Colonic mucosa (tissue), 4 donors: ENCODE measurements at regions not wholly inside any gene's neighbourhood (a gene's known extent, or its start where the extent isn't known, plus 50 kb on each side); places are given as distances from the start of the nearest gene placed in this dataset.

Experiments used
- DNase-seq: peaks from one replicate; pipeline ENCODE4 v3.0.0-alpha.2; 2020
- H3K27ac ChIP-seq: fragments of 200-600 bp; one replicate; pipeline ENCODE4 v1.8.0; 2021
- H3K27me3 ChIP-seq: fragments of 200-600 bp; one replicate; pipeline ENCODE4 v1.8.0; 2021
- H3K36me3 ChIP-seq: fragments of 200-600 bp; one replicate; pipeline ENCODE4 v1.8.0; 2021
- H3K4me1 ChIP-seq: fragments of 200-600 bp; one replicate; pipeline ENCODE4 v1.8.0; 2021; ENCODE audit warnings: mild to moderate bottlenecking
- H3K4me3 ChIP-seq: fragments of 200-600 bp; one replicate; pipeline ENCODE4 v1.8.0; 2021
- H3K9ac ChIP-seq, 2 donors: one replicate each; pipeline ENCODE4 v1.7.0; 2013; ENCODE audit warnings: control low read depth in 2 of 2, low read depth in 2 of 2, low read length in 2 of 2
- H3K9me3 ChIP-seq: fragments of 200-600 bp; one replicate; pipeline ENCODE4 v1.8.0; 2021
- intact Hi-C: fragments of 100-400 bp; cut with DNase I; formaldehyde crosslinking; loops from one replicate; pipeline ENCODE4 v1.14.1; 2022
- TF ChIP-seq, protein P1 (sequence below): fragments of 200-600 bp; IDR thresholded peaks from one replicate; pipeline ENCODE4 v1.8.0; 2022; ENCODE audit warnings: antibody characterized with exemption, mild to moderate bottlenecking
- donor health status: healthy.
- donor health status: DM: no; HTN: no; CAD: no.
- donor health status: DM: no; HTN: no; CAD: no.

DNA sequence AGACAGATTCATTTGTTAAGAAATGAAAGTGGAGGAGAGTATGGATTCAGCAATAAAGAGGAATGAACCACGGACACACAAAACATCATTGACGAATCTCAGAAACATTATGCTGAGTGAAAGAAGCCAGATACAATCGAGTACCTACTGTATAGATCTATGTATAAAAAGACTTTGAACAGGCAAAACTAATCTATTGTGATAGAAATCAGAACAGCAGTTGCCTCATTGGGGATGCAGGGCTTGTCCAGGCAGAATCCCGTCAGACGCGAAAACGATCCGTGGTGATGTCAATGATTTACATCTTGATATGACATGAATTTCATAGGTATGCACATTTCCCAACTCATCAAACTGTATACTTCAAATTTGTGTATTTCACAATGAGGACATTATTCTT lies 265.2 kb downstream of the CBLN4 start:
- H3K4me1 ChIP-seq = no peaks in the 10 kb centered on the region
- no peak overlapping the region for H3K27ac ChIP-seq
- intact Hi-C loops = no loop called here
- DNase-seq = no peak
- H3K9me3 ChIP-seq = no peaks in the 10 kb centered on the region
- TF ChIP-seq, protein P1, sequence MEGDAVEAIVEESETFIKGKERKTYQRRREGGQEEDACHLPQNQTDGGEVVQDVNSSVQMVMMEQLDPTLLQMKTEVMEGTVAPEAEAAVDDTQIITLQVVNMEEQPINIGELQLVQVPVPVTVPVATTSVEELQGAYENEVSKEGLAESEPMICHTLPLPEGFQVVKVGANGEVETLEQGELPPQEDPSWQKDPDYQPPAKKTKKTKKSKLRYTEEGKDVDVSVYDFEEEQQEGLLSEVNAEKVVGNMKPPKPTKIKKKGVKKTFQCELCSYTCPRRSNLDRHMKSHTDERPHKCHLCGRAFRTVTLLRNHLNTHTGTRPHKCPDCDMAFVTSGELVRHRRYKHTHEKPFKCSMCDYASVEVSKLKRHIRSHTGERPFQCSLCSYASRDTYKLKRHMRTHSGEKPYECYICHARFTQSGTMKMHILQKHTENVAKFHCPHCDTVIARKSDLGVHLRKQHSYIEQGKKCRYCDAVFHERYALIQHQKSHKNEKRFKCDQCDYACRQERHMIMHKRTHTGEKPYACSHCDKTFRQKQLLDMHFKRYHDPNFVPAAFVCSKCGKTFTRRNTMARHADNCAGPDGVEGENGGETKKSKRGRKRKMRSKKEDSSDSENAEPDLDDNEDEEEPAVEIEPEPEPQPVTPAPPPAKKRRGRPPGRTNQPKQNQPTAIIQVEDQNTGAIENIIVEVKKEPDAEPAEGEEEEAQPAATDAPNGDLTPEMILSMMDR = no peak
- H3K9ac ChIP-seq = no peak overlapping the region
- no peaks in the 10 kb centered on the region for H3K27me3 ChIP-seq
- H3K36me3 ChIP-seq = no peaks in the 10 kb centered on the region
- no peak overlapping the region for H3K4me3 ChIP-seq

DNA sequence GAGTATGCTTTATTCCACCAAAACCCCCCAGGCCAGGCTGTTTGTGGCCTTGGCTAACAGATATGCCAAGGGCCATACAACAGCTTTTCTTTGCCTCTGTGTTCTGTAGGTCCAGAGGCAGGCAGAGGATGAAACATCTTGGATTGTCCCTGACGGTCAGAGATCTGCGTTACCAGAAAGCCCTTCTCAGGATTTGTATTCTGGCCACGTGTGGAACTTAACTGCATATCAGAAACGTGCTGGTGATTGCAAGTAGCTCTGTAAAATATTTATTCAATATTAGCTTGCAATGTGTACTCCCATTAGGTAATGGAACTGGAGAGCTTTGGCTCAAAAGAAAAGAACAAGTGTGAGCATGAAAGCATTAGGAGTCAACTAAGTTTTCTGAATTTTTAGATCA lies 275.0 kb downstream of the CBLN4 start:
- no peak for DNase-seq
- Histone ChIP-seq H3K9me3 (no peaks in the 10 kb centered on the region), H3K27ac (no peak overlapping the region), H3K27me3 (no peaks in the 10 kb centered on the region), H3K4me1 (no peaks in the 10 kb centered on the region), H3K36me3 (no peaks in the 10 kb centered on the region), H3K9ac (no peak overlapping the region), H3K4me3 (no peak overlapping the region)
- intact Hi-C loops = no loop called here
- TF ChIP-seq, protein P1 = no peak

DNA sequence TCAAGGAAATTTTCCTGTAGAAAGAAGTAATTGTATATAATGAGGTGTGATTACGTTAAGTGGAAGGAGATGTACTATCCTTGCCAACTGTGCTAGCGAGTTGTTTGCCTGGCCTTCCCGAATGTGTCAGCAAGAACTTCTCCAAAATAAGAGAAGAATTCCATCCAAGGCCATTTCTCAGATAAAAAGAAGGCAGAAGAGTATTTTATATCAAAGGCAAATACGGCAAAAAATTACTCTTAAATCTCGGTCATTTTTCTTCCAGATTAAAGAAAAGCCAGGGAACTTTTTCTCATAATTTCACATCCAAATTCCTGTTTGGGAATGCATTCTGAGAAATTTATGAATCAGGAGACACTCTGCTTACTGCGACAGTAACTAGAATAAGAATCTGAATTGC lies 290.6 kb downstream of the CBLN4 start:
- Histone ChIP-seq H3K4me1 (no peaks in the 10 kb centered on the region), H3K36me3 (no peaks in the 10 kb centered on the region), H3K27ac (no peak overlapping the region), H3K27me3 (no peaks in the 10 kb centered on the region), H3K4me3 (no peak overlapping the region), H3K9me3 (no peaks in the 10 kb centered on the region), H3K9ac (no peak overlapping the region)
- TF ChIP-seq, protein P1 = no peak
- no peak for DNase-seq
- intact Hi-C loops = no loop called here

DNA sequence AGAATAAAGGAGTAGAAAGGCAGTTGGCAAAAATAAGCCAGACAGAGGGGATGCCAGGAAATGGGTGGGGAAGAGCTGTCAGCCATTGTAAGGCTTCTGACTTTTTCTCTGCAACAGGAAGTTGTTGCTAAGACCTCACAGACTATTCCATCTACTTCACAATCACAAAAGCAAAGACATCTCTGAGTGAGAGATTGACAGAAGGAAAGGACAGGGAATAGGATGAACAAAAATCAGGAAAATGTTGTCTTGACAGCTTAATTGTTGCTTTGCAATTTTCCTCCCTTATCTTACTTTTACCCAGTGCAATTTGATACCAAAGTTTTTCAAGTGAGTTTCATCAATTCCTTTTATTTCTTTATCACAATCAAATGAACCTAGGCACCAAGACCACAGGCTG lies 291.2 kb downstream of the CBLN4 start:
- no peak for DNase-seq
- TF ChIP-seq, protein P1 = no peak
- Histone ChIP-seq H3K36me3 (no peaks in the 10 kb centered on the region), H3K27ac (no peak overlapping the region), H3K9ac (no peak overlapping the region), H3K27me3 (no peaks in the 10 kb centered on the region), H3K4me3 (no peak overlapping the region), H3K9me3 (no peaks in the 10 kb centered on the region), H3K4me1 (no peaks in the 10 kb centered on the region)
- intact Hi-C loops = no loop called here

DNA sequence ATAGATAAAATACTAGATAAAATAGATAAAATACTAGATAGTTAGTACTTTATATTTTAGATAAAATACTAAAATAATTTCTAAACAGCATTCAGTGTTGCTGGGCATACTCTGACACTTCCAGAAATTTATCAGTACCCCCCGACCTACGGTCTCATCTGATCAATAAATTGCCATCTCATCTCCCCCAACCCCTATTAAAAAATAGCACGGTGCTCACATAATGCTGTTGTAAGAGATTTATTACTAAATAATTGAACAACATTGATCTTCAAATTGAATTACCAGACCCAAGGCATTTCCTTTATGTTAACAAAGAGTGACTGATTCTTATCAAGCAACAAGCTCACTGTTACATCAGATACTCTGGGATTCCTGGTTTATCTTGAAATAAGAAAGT lies 300.9 kb downstream of the CBLN4 start:
- no peak overlapping the region for H3K4me3 ChIP-seq
- no peaks in the 10 kb centered on the region for H3K36me3 ChIP-seq
- no peak for DNase-seq
- TF ChIP-seq, protein P1 = no peak
- no peak overlapping the region for H3K9ac ChIP-seq
- H3K4me1 ChIP-seq = no peaks in the 10 kb centered on the region
- no peak overlapping the region for H3K27ac ChIP-seq
- intact Hi-C loops = no loop called here
- no peaks in the 10 kb centered on the region for H3K9me3 ChIP-seq
- no peaks in the 10 kb centered on the region for H3K27me3 ChIP-seq

DNA sequence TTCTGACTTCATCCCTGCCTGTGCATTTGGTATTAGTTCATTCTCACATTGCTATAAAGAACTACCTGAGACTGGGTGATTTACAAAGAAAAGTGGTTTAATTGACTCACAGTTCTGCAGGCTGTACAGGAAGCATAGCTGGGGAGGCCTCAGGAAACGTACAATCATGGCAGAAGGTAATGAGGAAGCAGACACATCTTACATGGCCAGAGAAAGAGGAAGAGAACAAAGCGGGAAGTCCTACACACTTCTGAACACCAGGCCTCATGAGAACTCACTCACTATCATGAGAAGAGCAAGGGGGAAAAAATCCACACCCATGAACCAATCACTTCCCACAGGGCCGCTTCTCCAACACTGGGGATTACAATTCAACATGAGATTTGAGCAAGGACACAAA lies 303.9 kb downstream of the CBLN4 start:
- H3K4me1 ChIP-seq = no peaks in the 10 kb centered on the region
- TF ChIP-seq, protein P1 = no peak
- no peaks in the 10 kb centered on the region for H3K27me3 ChIP-seq
- DNase-seq = no peak
- no peak overlapping the region for H3K9ac ChIP-seq
- no peak overlapping the region for H3K27ac ChIP-seq
- H3K9me3 ChIP-seq = no peaks in the 10 kb centered on the region
- no peak overlapping the region for H3K4me3 ChIP-seq
- intact Hi-C loops = no loop called here
- no peaks in the 10 kb centered on the region for H3K36me3 ChIP-seq
